ENCODE measurements at regions not wholly inside any gene's neighbourhood (a gene's known extent, or its start where the extent isn't known, plus 50 kb on each side); places are given as distances from the start of the nearest gene placed in this dataset.

DNA sequence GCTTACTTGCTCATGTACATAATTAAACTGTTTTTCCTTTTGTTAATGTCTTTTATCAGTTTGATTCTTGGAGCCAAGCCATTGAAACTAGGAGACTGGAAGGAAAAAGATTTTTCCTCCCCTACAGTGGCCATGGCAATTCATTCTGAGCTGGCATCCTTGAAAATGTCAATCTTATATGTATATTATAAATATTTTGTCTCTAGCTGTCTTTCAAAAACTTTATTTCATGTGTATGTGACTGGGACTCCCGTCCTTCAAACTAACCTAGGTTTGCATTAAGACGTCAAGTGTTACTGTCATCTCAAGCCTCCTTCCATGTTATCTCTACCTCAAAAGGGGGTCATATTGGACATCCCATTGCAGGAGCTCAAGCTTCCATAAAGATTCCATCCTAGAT lies 280.4 kb downstream of the HRH4 start:
- ChIA-PET POLR2A (ENCODE audit: partially characterized antibody) (no interaction called here), CTCF (ENCODE audit: partially characterized antibody) (interaction anchor here (1.2 kb wide), 1 partner anchor 12 kb away, joined by 3 read pairs; no protein-coding TSS in a partner anchor)
- H3K14ac ChIP-seq (ENCODE audit: insufficient read length) = no peak overlapping the region
- no peak overlapping the region for H3K9ac ChIP-seq (replicated peaks in 1 of 4; ENCODE audit: extremely low read depth in 1 of 4, low read depth in 3 of 4, low read length in 3 of 4)
- H3K79me1 ChIP-seq (ENCODE audit: low read depth, low read length) = peaks cover 2% of the 10 kb centered on the region; the same call in 1 of the 2 replicates
- H2BK5ac ChIP-seq (ENCODE audit: low read depth, low read length) = no peak overlapping the region
- H3K4ac ChIP-seq (replicated peaks; ENCODE audit: insufficient read length, low read depth, low read length) = no peak overlapping the region
- H2BK12ac ChIP-seq (ENCODE audit: low read depth, low read length) = no peak overlapping the region
- no peaks in the 10 kb centered on the region for H3K4me1 ChIP-seq (replicated peaks in 1 of 4; ENCODE audit: control insufficient read depth in 3 of 4, insufficient read depth in 4 of 4, low read length in 3 of 4)
- 92% methylated on average over 2 of the region's 2 CpGs; no CpG with 5 or more reads in 1 of the 2 experiments for WGBS, 2 experiments (ENCODE audit: extremely low coverage in 1 of 2, insufficient coverage in 1 of 2, insufficient read length in 1 of 2, insufficient replicate concordance in 2 of 2, low coverage in 1 of 2, low lambda C conversion rate in 2 of 2, missing lambda C conversion rate in 1 of 2)
- peaks cover 0 to 3% of the 10 kb centered on the region in 2 experiments for H4K20me1 ChIP-seq (replicated peaks in 1 of 2; ENCODE audit: control insufficient read depth in 1 of 2, insufficient read depth in 2 of 2, low read length in 2 of 2)
- DNase-seq (ENCODE audit: low read depth in 1 of 2, low spot score in 2 of 2) (no peak), FAIRE-seq (no peak)
- no peaks in the 10 kb centered on the region for H3K36me3 ChIP-seq (ENCODE audit: control insufficient read depth in 2 of 4, insufficient read depth in 4 of 4, low read length in 3 of 4)
- no peak overlapping the region for H3K56ac ChIP-seq (replicated peaks; ENCODE audit: insufficient read length, low read depth, low read length)
- no peak overlapping the region for H2AK5ac ChIP-seq (ENCODE audit: low read depth, low read length)
- H4K5ac ChIP-seq (ENCODE audit: insufficient read length, low read depth, low read length) = no peak overlapping the region
- H4K8ac ChIP-seq (ENCODE audit: extremely low read depth, insufficient read depth, low read length) = no peak overlapping the region
- no peak for TF ChIP-seq SUZ12 (IDR thresholded peaks at IDR 0.05; ENCODE audit: low read length)
- no peak for TF ChIP-seq SRF (IDR thresholded peaks at IDR 0.05; ENCODE audit: low read depth, low read length)
- no peak for TF ChIP-seq TAF1 (IDR thresholded peaks at IDR 0.05; ENCODE audit: low read depth, low read length)
- TF ChIP-seq, protein P1, sequence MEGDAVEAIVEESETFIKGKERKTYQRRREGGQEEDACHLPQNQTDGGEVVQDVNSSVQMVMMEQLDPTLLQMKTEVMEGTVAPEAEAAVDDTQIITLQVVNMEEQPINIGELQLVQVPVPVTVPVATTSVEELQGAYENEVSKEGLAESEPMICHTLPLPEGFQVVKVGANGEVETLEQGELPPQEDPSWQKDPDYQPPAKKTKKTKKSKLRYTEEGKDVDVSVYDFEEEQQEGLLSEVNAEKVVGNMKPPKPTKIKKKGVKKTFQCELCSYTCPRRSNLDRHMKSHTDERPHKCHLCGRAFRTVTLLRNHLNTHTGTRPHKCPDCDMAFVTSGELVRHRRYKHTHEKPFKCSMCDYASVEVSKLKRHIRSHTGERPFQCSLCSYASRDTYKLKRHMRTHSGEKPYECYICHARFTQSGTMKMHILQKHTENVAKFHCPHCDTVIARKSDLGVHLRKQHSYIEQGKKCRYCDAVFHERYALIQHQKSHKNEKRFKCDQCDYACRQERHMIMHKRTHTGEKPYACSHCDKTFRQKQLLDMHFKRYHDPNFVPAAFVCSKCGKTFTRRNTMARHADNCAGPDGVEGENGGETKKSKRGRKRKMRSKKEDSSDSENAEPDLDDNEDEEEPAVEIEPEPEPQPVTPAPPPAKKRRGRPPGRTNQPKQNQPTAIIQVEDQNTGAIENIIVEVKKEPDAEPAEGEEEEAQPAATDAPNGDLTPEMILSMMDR (IDR thresholded peaks at IDR 0.05; ENCODE audit: control extremely low read depth in 1 of 3, insufficient read depth in 1 of 3, low read depth in 1 of 3, low read length in 3 of 3) = no peak
- no peak for TF ChIP-seq KDM4A (IDR thresholded peaks at IDR 0.05; ENCODE audit: low read depth, low read length, severe bottlenecking)
- no peak for TF ChIP-seq NRF1 (IDR thresholded peaks at IDR 0.05; ENCODE audit: low read depth, low read length)
- TF ChIP-seq JUND (IDR thresholded peaks at IDR 0.05; ENCODE audit: low read length) = no peak
- no peak for TF ChIP-seq TBP (IDR thresholded peaks at IDR 0.05; ENCODE audit: low read depth, low read length)
- TF ChIP-seq EGR1 (IDR thresholded peaks at IDR 0.05; ENCODE audit: borderline replicate concordance, low read depth, low read length) = no peak
- no peak for TF ChIP-seq BCL11A (IDR thresholded peaks at IDR 0.05; ENCODE audit: low read depth in 2 of 2, low read length in 2 of 2)
- TF ChIP-seq GABPA (IDR thresholded peaks at IDR 0.05; ENCODE audit: borderline replicate concordance, insufficient read depth, low read length) = no peak
- no peak overlapping the region for H3K27ac ChIP-seq (ENCODE audit: low read depth, low read length)
- peaks cover 3% of the 10 kb centered on the region; the same call in 1 of the 2 replicates for H3K23me2 ChIP-seq (ENCODE audit: low read depth, low read length)
- H2BK120ac ChIP-seq (replicated peaks; ENCODE audit: low read depth, low read length) = no peak overlapping the region
- no peak overlapping the region for H3K4me3 ChIP-seq (ENCODE audit: extremely low read depth in 1 of 4, insufficient read depth in 2 of 4, low read depth in 3 of 4, low read length in 4 of 4)
- no peak overlapping the region for H2AFZ ChIP-seq (ENCODE audit: low read length)
- no peak overlapping the region for H4K91ac ChIP-seq (replicated peaks; ENCODE audit: insufficient read length, low read length)
- no peaks in the 10 kb centered on the region for H3K9me3 ChIP-seq (ENCODE audit: insufficient read depth in 2 of 2, low read depth in 1 of 2, low read length in 1 of 2)
- no peak overlapping the region for H3K18ac ChIP-seq (ENCODE audit: extremely low read depth, low read length)
- no peak overlapping the region for H3K4me2 ChIP-seq (ENCODE audit: insufficient read depth in 1 of 2, low read depth in 2 of 2, low read length in 2 of 2)
- no peaks in the 10 kb centered on the region; a peak in 1 of 4 replicates for H3K79me2 ChIP-seq (ENCODE audit: control insufficient read depth in 1 of 2, insufficient read depth in 2 of 2, low read length in 2 of 2)
- H2BK20ac ChIP-seq (ENCODE audit: low read length) = no peak overlapping the region
- H3K27me3 ChIP-seq (replicated peaks in 1 of 4; ENCODE audit: control insufficient read depth in 3 of 4, extremely low read depth in 1 of 4, insufficient read depth in 3 of 4, low read length in 3 of 4) = no peaks in the 10 kb centered on the region
- H3K23ac ChIP-seq (ENCODE audit: insufficient read length) = no peak overlapping the region
- no peak overlapping the region for H2BK15ac ChIP-seq (ENCODE audit: low read length)
